ENCODE measurements at regions not wholly inside any gene's neighbourhood (a gene's known extent, or its start where the extent isn't known, plus 50 kb on each side); places are given as distances from the start of the nearest gene placed in this dataset.

GRCh38 chr13:30100226-30100625 is 207.1 kb downstream of the KATNAL1 start:
- TF ChIP-seq CTCF (IDR thresholded peaks at IDR 0.05; ENCODE audit: extremely low read depth, low read depth, low read length), result no peak
- H3K4me3 ChIP-seq (ENCODE audit: insufficient read depth, low read length), result no peak overlapping the region
- DNase-seq (ENCODE audit: insufficient read length, low spot score, missing footprints), result no peak

GRCh38 chr13:30097701-30098100 is 209.7 kb downstream of the KATNAL1 start:
- no peaks in the 10 kb centered on the region for H4K20me1 ChIP-seq (ENCODE audit: insufficient read depth, low read length)
- H3K4me1 ChIP-seq (ENCODE audit: insufficient read depth, low read length), result no peaks in the 10 kb centered on the region
- no peaks in the 10 kb centered on the region for H3K79me2 ChIP-seq (ENCODE audit: insufficient read depth, low read length)
- no peak overlapping the region for H3K27ac ChIP-seq (ENCODE audit: low read depth, low read length)
- H3K4me2 ChIP-seq (ENCODE audit: insufficient read depth, low read length), result no peak overlapping the region
- no peaks in the 10 kb centered on the region for H3K36me3 ChIP-seq (ENCODE audit: insufficient read depth, low read length)
- no peak overlapping the region for H3K4me3 ChIP-seq (ENCODE audit: insufficient read depth, low read length)
- DNase-seq (ENCODE audit: insufficient read length, low spot score, missing footprints), result no peak
- no peak for TF ChIP-seq CTCF (IDR thresholded peaks at IDR 0.05; ENCODE audit: extremely low read depth, low read depth, low read length)
- H3K9me3 ChIP-seq (ENCODE audit: low read depth, low read length), result no peaks in the 10 kb centered on the region
- H2AFZ ChIP-seq (ENCODE audit: low read length), result no peak overlapping the region
- H3K27me3 ChIP-seq (ENCODE audit: insufficient read depth, low read length), result no peaks in the 10 kb centered on the region

More at GRCh38 chr13:30100226-30100625, 207.1 kb downstream of the KATNAL1 start:
- Histone ChIP-seq H3K36me3 (ENCODE audit: insufficient read depth, low read length) (no peaks in the 10 kb centered on the region), H3K79me2 (ENCODE audit: insufficient read depth, low read length) (no peaks in the 10 kb centered on the region), H2AFZ (ENCODE audit: low read length) (no peak overlapping the region), H3K4me1 (ENCODE audit: insufficient read depth, low read length) (no peaks in the 10 kb centered on the region), H4K20me1 (ENCODE audit: insufficient read depth, low read length) (no peaks in the 10 kb centered on the region), H3K4me2 (ENCODE audit: insufficient read depth, low read length) (no peak overlapping the region), H3K9me3 (ENCODE audit: low read depth, low read length) (no peaks in the 10 kb centered on the region), H3K27ac (ENCODE audit: low read depth, low read length) (no peak overlapping the region), H3K27me3 (ENCODE audit: insufficient read depth, low read length) (no peaks in the 10 kb centered on the region)

GRCh38 chr13:30097089-30097488 is 210.3 kb downstream of the KATNAL1 start:
- H3K27ac ChIP-seq (ENCODE audit: low read depth, low read length), result no peak overlapping the region
- no peaks in the 10 kb centered on the region for H3K4me1 ChIP-seq (ENCODE audit: insufficient read depth, low read length)

DNA sequence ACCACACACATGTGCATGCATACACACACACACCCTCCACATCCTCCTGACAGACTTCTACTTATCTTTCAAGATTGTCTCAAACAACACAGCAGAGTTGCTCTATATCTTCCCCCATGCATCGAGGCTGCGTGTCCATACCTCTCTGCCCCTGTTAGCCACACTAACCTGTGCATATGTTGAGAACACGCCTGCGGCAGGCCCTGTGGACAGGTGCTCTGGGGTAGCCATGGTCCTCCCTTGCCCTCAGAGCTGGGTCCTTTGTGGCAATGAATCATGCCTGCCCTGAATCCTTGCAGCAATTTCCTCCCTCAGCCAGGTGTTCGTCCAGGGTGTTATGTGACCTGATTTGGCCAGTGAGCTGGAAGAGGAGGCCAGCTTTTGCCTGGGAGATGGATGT is 213.3 kb downstream of the KATNAL1 start:
- no peak for DNase-seq (ENCODE audit: insufficient read length, low spot score, missing footprints)
- H3K27ac ChIP-seq (ENCODE audit: low read depth, low read length), result no peak overlapping the region
- no peak overlapping the region for H2AFZ ChIP-seq (ENCODE audit: low read length)
- H3K36me3 ChIP-seq (ENCODE audit: insufficient read depth, low read length), result no peaks in the 10 kb centered on the region
- H3K4me2 ChIP-seq (ENCODE audit: insufficient read depth, low read length), result no peak overlapping the region
- H3K4me1 ChIP-seq (ENCODE audit: insufficient read depth, low read length), result no peaks in the 10 kb centered on the region
- no peak overlapping the region for H3K4me3 ChIP-seq (ENCODE audit: insufficient read depth, low read length)
- TF ChIP-seq CTCF (IDR thresholded peaks at IDR 0.05; ENCODE audit: extremely low read depth, low read depth, low read length), result no peak
- no peaks in the 10 kb centered on the region for H4K20me1 ChIP-seq (ENCODE audit: insufficient read depth, low read length)
- no peaks in the 10 kb centered on the region for H3K9me3 ChIP-seq (ENCODE audit: low read depth, low read length)
- H3K79me2 ChIP-seq (ENCODE audit: insufficient read depth, low read length), result no peaks in the 10 kb centered on the region
- H3K27me3 ChIP-seq (ENCODE audit: insufficient read depth, low read length), result no peaks in the 10 kb centered on the region

More at GRCh38 chr13:30097089-30097488, 210.3 kb downstream of the KATNAL1 start:
- Histone ChIP-seq H2AFZ (ENCODE audit: low read length) (no peak overlapping the region), H3K4me2 (ENCODE audit: insufficient read depth, low read length) (no peak overlapping the region), H3K27me3 (ENCODE audit: insufficient read depth, low read length) (no peaks in the 10 kb centered on the region), H4K20me1 (ENCODE audit: insufficient read depth, low read length) (no peaks in the 10 kb centered on the region), H3K36me3 (ENCODE audit: insufficient read depth, low read length) (no peaks in the 10 kb centered on the region), H3K9me3 (ENCODE audit: low read depth, low read length) (no peaks in the 10 kb centered on the region), H3K4me3 (ENCODE audit: insufficient read depth, low read length) (no peak overlapping the region), H3K79me2 (ENCODE audit: insufficient read depth, low read length) (no peaks in the 10 kb centered on the region)
- TF ChIP-seq CTCF (IDR thresholded peaks at IDR 0.05; ENCODE audit: extremely low read depth, low read depth, low read length), result no peak
- DNase-seq (ENCODE audit: insufficient read length, low spot score, missing footprints), result no peak
